Activated CD4-positive, alpha-beta T cell treated with anti-CD3 and anti-CD28 coated beads, Interleukin-2, amount 10 ng/mL, durations not matched to agents 7 days and 5 days (primary cell): ENCODE measurements at regions not wholly inside any gene's neighbourhood (a gene's known extent, or its start where the extent isn't known, plus 50 kb on each side); places are given as distances from the start of the nearest gene placed in this dataset.
"Not testable (repeated sequence)": the region's sequence is repeated elsewhere in the genome, so short reads cannot be mapped to it uniquely, and the experiment has no call there.

ENCODE experiments used
- CTCF ChIA-PET: fragments of 350-600 bp; sonication (Branson Sonifier 250); formaldehyde crosslinking; loops from one replicate; lab custom pipeline; 2021; ENCODE audit warnings: antibody characterized with exemption; lab: Charles Lee
- POLR2A ChIA-PET: fragments of 350-600 bp; sonication (Branson Sonifier 250); formaldehyde crosslinking; loops from one replicate; lab custom pipeline; 2021; ENCODE audit warnings: antibody characterized with exemption; lab: Charles Lee
- DNase-seq: peaks from one replicate; pipeline ENCODE4 v3.0.0-alpha.2; 2020
- H3K27ac Mint-ChIP-seq: one replicate; pipeline ENCODE4 v1.8.0; 2021; ENCODE audit warnings: mild to moderate bottlenecking, moderate library complexity, mixed read lengths
- H3K27me3 Mint-ChIP-seq: one replicate; pipeline ENCODE4 v1.8.0; 2021; ENCODE audit warnings: mixed read lengths
- H3K36me3 Mint-ChIP-seq: one replicate; pipeline ENCODE4 v1.8.0; 2021; ENCODE audit warnings: low read depth, mixed read lengths
- H3K4me1 Mint-ChIP-seq: one replicate; pipeline ENCODE4 v1.8.0; 2021; ENCODE audit warnings: mixed read lengths
- H3K4me3 Mint-ChIP-seq: one replicate; pipeline ENCODE4 v1.8.0; 2021; ENCODE audit warnings: mild to moderate bottlenecking, moderate library complexity, mixed read lengths
- H3K9me3 Mint-ChIP-seq: one replicate; pipeline ENCODE4 v1.8.0; 2021; ENCODE audit warnings: mixed read lengths

GRCh38 chr11:34830648-34831047, 85.5 kb downstream of the APIP start:
- H3K27ac Mint-ChIP-seq: no peak overlapping the region
- H3K36me3 Mint-ChIP-seq: no peaks in the 10 kb centered on the region
- no peak overlapping the region for H3K4me3 Mint-ChIP-seq
- no peak for DNase-seq
- ChIA-PET POLR2A (no interaction called here), CTCF (no interaction called here)
- no peaks in the 10 kb centered on the region for H3K9me3 Mint-ChIP-seq
- H3K27me3 Mint-ChIP-seq: peaks cover 7% of the 10 kb centered on the region
- no peaks in the 10 kb centered on the region for H3K4me1 Mint-ChIP-seq

- Mint-ChIP-seq H3K4me3 (no peak overlapping the region), H3K27me3 (peaks cover 5% of the 10 kb centered on the region), H3K36me3 (no peaks in the 10 kb centered on the region), H3K27ac (no peak overlapping the region), H3K9me3 (no peaks in the 10 kb centered on the region), H3K4me1 (no peaks in the 10 kb centered on the region)
- CTCF ChIA-PET: interaction anchor here (0.6 kb wide), 1 partner anchor 38 kb away, joined by 3 read pairs; no protein-coding TSS in a partner anchor
- POLR2A ChIA-PET: interaction anchor here (0.7 kb wide), 1 partner anchor 133 kb away, joined by 3 read pairs; no protein-coding TSS in a partner anchor
- DNase-seq: no peak
Observed at GRCh38 chr11:34830035-34830434, 86.1 kb downstream of the APIP start.

- CTCF ChIA-PET: interaction anchor here (1.1 kb wide), 1 partner anchor 8 kb away, joined by 3 read pairs; no protein-coding TSS in a partner anchor
- POLR2A ChIA-PET: no interaction called here
- Mint-ChIP-seq H3K4me3 (no peak overlapping the region), H3K9me3 (no peaks in the 10 kb centered on the region), H3K27me3 (peaks cover 5% of the 10 kb centered on the region), H3K27ac (no peak overlapping the region), H3K4me1 (no peaks in the 10 kb centered on the region), H3K36me3 (no peaks in the 10 kb centered on the region)
- no peak for DNase-seq
Observed at GRCh38 chr11:34827228-34827627, 89.0 kb downstream of the APIP start.

GRCh38 chr11:34826384-34826726, 89.8 kb downstream of the APIP start:
- Mint-ChIP-seq H3K36me3 (no peaks in the 10 kb centered on the region), H3K27me3 (peaks cover 9% of the 10 kb centered on the region), H3K9me3 (no peaks in the 10 kb centered on the region), H3K4me1 (no peaks in the 10 kb centered on the region), H3K4me3 (no peak overlapping the region), H3K27ac (no peak overlapping the region)
- ChIA-PET CTCF (no interaction called here), POLR2A (no interaction called here)
- no peak for DNase-seq

GRCh38 chr11:34825670-34826383, 90.4 kb downstream of the APIP start:
- no peaks in the 10 kb centered on the region for H3K9me3 Mint-ChIP-seq
- no peak overlapping the region for H3K27ac Mint-ChIP-seq
- CTCF ChIA-PET: no interaction called here
- no peak overlapping the region for H3K4me3 Mint-ChIP-seq
- H3K27me3 Mint-ChIP-seq: peaks cover 9% of the 10 kb centered on the region
- DNase-seq: no peak
- H3K36me3 Mint-ChIP-seq: no peaks in the 10 kb centered on the region
- peaks cover 2% of the 10 kb centered on the region for H3K4me1 Mint-ChIP-seq
- POLR2A ChIA-PET: no interaction called here

GRCh38 chr11:34825315-34825669, 90.9 kb downstream of the APIP start:
- Mint-ChIP-seq H3K27ac (no peak overlapping the region), H3K9me3 (peaks cover 1% of the 10 kb centered on the region), H3K4me3 (no peak overlapping the region), H3K36me3 (no peaks in the 10 kb centered on the region), H3K27me3 (peaks cover 9% of the 10 kb centered on the region), H3K4me1 (peaks cover 5% of the 10 kb centered on the region)
- ChIA-PET POLR2A (no interaction called here), CTCF (no interaction called here)
- no peak for DNase-seq

GRCh38 chr11:34824425-34824824, 91.8 kb downstream of the APIP start:
- ChIA-PET CTCF (interaction anchor here (0.5 kb wide), 1 partner anchor 124 kb away, joined by 3 read pairs; no protein-coding TSS in a partner anchor), POLR2A (no interaction called here)

GRCh38 chr11:34823639-34824038, 92.5 kb downstream of the APIP start:
- no peaks in the 10 kb centered on the region for H3K36me3 Mint-ChIP-seq
- POLR2A ChIA-PET: no interaction called here
- H3K9me3 Mint-ChIP-seq: peaks cover 6% of the 10 kb centered on the region
- no peak overlapping the region for H3K27ac Mint-ChIP-seq
- DNase-seq: no peak
- no peak overlapping the region for H3K4me3 Mint-ChIP-seq
- peaks cover 13% of the 10 kb centered on the region for H3K4me1 Mint-ChIP-seq
- CTCF ChIA-PET: no interaction called here
- peaks cover 8% of the 10 kb centered on the region for H3K27me3 Mint-ChIP-seq

More at GRCh38 chr11:34824425-34824824, 91.8 kb downstream of the APIP start:
- Mint-ChIP-seq H3K9me3 (peaks cover 6% of the 10 kb centered on the region), H3K4me3 (no peak overlapping the region), H3K27me3 (peaks cover 8% of the 10 kb centered on the region), H3K27ac (no peak overlapping the region), H3K4me1 (peaks cover 13% of the 10 kb centered on the region), H3K36me3 (no peaks in the 10 kb centered on the region)
- no peak for DNase-seq

GRCh38 chr11:34823197-34823596, 93.0 kb downstream of the APIP start:
- Mint-ChIP-seq H3K4me1 (peaks cover 13% of the 10 kb centered on the region), H3K9me3 (peaks cover 6% of the 10 kb centered on the region), H3K27me3 (peaks cover 8% of the 10 kb centered on the region), H3K36me3 (no peaks in the 10 kb centered on the region), H3K4me3 (no peak overlapping the region), H3K27ac (no peak overlapping the region)
- CTCF ChIA-PET: no interaction called here
- POLR2A ChIA-PET: no interaction called here
- DNase-seq: no peak

GRCh38 chr11:34819740-34820482, 96.3 kb downstream of the APIP start:
- H3K4me1 Mint-ChIP-seq: peaks cover 13% of the 10 kb centered on the region
- ChIA-PET CTCF (interaction anchor here (0.8 to 1.6 kb wide), 3 partner anchors 11 to 78 kb away, joined by 3 read pairs; no protein-coding TSS in a partner anchor), POLR2A (no interaction called here)
- H3K36me3 Mint-ChIP-seq: no peaks in the 10 kb centered on the region
- H3K27ac Mint-ChIP-seq: no peak overlapping the region
- peaks cover 10% of the 10 kb centered on the region for H3K9me3 Mint-ChIP-seq
- no peak for DNase-seq
- no peak overlapping the region for H3K4me3 Mint-ChIP-seq
- H3K27me3 Mint-ChIP-seq: peaks cover 24% of the 10 kb centered on the region

- H3K27ac Mint-ChIP-seq, H3K36me3 Mint-ChIP-seq, POLR2A ChIA-PET, H3K4me3 Mint-ChIP-seq, DNase-seq: not testable (repeated sequence)
- Mint-ChIP-seq H3K9me3 (peaks cover 15% of the 10 kb centered on the region), H3K4me1 (peaks cover 13% of the 10 kb centered on the region), H3K27me3 (peaks cover 25% of the 10 kb centered on the region)
- CTCF ChIA-PET: interaction anchor here (1.4 kb wide), 1 partner anchor 25 kb away, joined by 3 read pairs; no protein-coding TSS in a partner anchor
Observed at GRCh38 chr11:34817812-34818211, 98.4 kb downstream of the APIP start.

- POLR2A ChIA-PET: no interaction called here
- Mint-ChIP-seq H3K36me3 (no peaks in the 10 kb centered on the region), H3K27me3 (peaks cover 20% of the 10 kb centered on the region), H3K4me1 (peaks cover 13% of the 10 kb centered on the region), H3K27ac (no peak overlapping the region), H3K4me3 (no peak overlapping the region), H3K9me3 (peaks cover 19% of the 10 kb centered on the region)
- CTCF ChIA-PET: no interaction called here
- DNase-seq: no peak
Observed at GRCh38 chr11:34816698-34817213, 99.4 kb downstream of the APIP start.

- Mint-ChIP-seq H3K27me3 (peaks cover 17% of the 10 kb centered on the region), H3K4me1 (peaks cover 9% of the 10 kb centered on the region), H3K36me3 (no peaks in the 10 kb centered on the region), H3K27ac (no peak overlapping the region), H3K9me3 (peaks cover 20% of the 10 kb centered on the region), H3K4me3 (no peak overlapping the region)
- ChIA-PET POLR2A (no interaction called here), CTCF (no interaction called here)
- DNase-seq: no peak
Observed at GRCh38 chr11:34812905-34813576, 103.1 kb downstream of the APIP start.
